GM18507 (cell line): ENCODE measurements at regions not wholly inside any gene's neighbourhood (a gene's known extent, or its start where the extent isn't known, plus 50 kb on each side); places are given as distances from the start of the nearest gene placed in this dataset.

Source experiments
- DNase-seq: peaks from one replicate; pipeline ENCODE4 v3.0.0; 2011; ENCODE audit warnings: low read depth; ENCODE audit not compliant: insufficient read length; ENCODE audit errors: extremely low spot score
- FAIRE-seq: peaks from 2 replicates; lab custom pipeline; 2011; peaks lifted over from hg19 to GRCh38; lab: Jason Lieb, UNC

GRCh38 chr18:39774957-39775598 lies 2180.0 kb upstream of the PIK3C3 start:
- no peak for FAIRE-seq
- DNase-seq, result no peak

- FAIRE-seq, result no peak
Measured at GRCh38 chr18:39773646-39774045, 2181.4 kb upstream of the PIK3C3 start.

DNA sequence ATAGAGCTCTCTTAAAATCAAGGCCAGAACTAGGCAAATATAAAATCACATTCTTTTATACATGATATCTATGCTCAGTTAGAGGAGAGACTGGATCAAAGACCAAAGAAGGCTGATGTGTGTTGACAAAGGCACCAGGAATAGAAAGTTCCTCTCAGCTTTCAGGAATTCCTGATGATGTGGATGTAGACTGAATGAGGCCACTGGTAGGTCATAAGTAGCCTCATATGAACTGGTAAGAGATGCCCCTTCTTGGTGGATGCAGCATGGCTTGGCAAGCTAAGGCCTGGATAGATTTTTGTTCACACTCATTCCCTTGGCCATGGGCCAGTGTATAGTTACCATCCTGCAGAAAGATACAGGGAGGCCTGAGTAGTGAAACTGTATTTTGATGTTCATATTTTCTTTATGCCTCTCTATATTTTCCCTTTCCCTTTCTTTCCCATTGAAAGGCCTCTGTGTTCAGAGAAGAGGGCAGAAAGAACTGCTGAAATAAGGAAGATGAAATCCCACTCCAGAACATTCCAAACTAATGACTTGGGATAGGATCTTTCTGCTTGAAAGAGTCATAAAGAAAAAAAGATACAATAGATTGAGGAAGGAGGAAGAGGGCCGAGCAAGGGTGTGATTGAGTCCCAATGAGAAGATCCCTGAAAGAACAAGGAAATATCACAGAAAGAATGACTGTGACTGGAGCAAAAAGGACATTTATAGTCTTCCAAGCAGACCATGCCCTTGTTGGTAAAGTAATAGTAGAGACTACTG lies 2182.7 kb upstream of the PIK3C3 start:
- DNase-seq, result no peak
- FAIRE-seq, result no peak

More at GRCh38 chr18:39773646-39774045, 2181.4 kb upstream of the PIK3C3 start:
- DNase-seq, result no peak

DNA sequence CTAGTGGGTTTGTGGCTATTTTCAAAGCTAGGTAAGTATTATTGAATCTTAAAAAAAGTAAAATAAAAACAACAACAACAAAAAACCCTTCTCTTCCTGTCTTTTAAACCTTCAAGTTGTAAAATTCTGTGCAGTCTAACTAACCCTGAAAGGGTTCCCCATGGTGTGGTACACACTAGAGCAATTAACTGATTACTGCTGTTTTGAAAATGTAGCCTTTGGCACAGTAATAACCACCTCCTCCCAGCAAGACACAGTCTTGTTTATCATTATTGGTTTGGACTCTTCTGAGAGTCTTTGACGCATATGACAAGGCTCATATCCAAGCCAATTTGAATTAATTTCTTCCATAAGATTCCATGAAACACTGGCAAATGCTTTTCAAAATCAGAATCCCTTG lies 2184.6 kb upstream of the PIK3C3 start:
- FAIRE-seq (no peak), DNase-seq (no peak)

DNA sequence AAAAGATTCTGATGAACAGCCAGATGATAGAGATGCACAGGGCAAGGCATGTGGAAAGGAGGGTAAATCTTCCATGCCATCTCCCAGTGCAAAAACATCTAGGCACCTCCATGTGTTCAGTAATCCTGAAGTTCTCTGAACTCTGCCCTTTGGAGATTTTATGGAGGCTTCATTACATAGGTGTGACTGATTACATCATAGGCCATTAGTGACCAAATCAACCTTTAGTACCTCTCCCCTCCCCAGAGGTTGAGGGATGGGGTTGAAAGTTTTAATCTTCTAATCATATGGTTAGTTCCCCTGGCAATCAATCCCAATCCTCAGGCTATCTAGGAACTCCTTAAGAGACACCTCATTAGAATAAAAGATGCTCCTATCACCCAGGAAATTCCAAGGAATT lies 2190.2 kb upstream of the PIK3C3 start:
- FAIRE-seq (no peak), DNase-seq (no peak)

DNA sequence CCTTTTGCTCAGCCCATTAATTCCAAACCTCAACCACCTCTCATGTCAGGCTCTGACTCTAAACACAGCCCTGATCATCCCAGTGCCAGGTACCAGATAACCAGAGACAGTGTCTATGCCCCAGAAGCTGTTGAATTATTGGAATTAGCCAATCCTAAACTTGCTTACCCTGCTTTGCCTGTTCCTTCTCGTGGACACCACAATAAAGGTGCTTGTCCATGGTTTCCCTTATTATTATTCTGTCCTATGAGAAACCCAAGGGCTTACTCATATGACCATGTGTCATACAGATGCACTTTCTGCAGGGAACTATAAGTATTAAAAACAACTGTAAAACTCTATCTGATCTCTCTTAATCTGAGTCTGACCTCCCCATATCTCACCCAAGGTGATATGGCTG lies 2193.8 kb upstream of the PIK3C3 start:
- FAIRE-seq (no peak), DNase-seq (no peak)

GRCh38 chr18:39759926-39760325 lies 2194.3 kb upstream of the CELF4 start:
- FAIRE-seq (no peak), DNase-seq (no peak)

GRCh38 chr18:39753178-39753577 lies 2187.6 kb upstream of the CELF4 start:
- no peak for FAIRE-seq
- no peak for DNase-seq

DNA sequence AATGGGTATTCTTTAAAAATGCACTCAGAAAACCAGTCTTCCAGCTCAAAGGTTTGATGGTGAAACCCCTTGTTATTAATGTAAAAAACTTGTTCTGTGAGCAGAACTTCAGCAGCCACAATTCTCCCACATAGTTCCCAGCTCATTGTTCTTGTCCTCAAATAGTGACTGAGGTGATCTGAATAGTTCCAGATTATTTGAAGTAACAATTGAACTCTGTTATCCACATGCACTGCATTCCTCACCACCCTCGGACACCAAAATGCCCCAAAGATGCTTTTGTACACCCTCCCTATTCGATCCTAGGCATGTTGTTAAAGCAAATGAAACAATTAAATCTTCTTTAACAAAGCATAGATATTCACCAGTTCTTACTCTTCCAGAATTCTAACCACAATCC lies 2186.8 kb upstream of the CELF4 start:
- no peak for FAIRE-seq
- DNase-seq, result no peak

- FAIRE-seq (no peak), DNase-seq (no peak)
Measured at GRCh38 chr18:39751921-39752320, 2186.3 kb upstream of the CELF4 start.

DNA sequence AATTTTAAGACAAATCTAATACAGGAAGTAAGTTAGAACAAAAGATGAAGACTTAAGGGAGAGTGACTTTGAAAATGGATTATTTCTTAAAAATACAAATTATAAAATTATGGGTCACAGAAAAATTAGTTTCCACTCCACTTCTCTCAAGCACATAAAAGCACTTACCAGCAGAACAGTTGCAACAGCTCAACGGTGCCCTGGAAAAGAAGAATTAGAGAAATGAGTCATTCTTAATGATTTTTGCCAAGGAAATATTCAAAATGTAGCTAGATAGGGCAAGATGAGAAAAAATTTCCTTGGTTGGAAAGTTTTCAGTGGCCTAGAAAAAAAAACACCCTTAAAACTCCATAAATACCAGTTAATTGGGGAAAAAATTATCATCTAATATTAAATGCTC lies 2185.6 kb upstream of the CELF4 start:
- DNase-seq (no peak), FAIRE-seq (no peak)

- DNase-seq (no peak), FAIRE-seq (no peak)
Measured at GRCh38 chr18:39749154-39749553, 2183.6 kb upstream of the CELF4 start.

DNA sequence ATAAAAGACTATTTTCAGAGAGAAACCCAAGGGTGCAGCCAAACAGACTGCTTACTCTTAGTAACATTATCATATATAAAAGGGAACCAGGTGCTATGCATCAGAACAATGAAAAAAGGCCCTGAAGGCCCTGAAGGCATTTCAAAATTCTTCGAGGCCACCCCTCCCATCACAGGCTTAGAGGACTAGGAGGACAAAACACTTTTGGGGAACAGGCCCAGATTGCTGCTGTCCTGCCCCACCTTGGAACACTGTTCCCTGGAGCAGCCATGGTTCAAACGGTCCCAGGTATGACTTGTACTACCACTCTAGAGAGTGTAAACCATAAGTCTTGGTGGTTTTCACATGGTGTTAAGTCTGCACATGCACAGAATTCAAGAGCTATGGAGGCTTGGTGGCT lies 2183.1 kb upstream of the CELF4 start:
- FAIRE-seq, result no peak
- no peak for DNase-seq

DNA sequence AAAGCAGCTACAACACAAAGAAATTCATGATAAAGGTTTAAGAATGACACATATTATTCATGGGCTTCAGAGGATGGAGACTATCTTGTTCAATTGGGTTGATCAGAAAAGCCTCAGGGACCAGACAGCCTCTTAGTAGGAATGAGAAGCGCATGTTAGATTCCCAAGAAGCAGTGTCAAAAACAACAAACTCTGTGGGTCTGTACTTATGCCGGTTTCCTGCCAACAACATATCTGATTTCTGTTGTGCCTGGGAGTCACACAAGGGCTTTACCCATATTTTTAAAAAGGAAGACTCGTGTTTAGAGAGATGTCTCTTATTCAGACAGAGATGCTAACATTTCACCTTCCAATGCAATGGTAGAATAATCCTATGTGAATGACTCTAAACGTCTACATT lies 2180.6 kb upstream of the CELF4 start:
- no peak for FAIRE-seq
- no peak for DNase-seq

DNA sequence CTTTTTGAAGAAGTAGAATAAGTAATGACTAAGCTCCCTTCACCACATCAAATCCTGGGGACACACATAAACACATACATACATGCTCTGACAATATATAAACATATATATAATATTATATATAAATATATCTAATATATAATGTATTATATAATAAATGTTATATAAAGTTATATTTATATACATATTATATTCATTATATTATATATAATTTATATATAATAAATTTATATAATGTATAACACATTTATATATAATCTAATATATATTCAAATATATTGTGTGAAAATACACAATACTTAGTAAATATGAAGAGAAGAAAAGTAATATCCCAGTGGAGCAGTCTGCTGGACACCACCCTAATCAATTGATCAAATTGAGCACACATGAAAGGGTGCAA lies 2177.9 kb upstream of the CELF4 start:
- DNase-seq (no peak), FAIRE-seq (no peak)

DNA sequence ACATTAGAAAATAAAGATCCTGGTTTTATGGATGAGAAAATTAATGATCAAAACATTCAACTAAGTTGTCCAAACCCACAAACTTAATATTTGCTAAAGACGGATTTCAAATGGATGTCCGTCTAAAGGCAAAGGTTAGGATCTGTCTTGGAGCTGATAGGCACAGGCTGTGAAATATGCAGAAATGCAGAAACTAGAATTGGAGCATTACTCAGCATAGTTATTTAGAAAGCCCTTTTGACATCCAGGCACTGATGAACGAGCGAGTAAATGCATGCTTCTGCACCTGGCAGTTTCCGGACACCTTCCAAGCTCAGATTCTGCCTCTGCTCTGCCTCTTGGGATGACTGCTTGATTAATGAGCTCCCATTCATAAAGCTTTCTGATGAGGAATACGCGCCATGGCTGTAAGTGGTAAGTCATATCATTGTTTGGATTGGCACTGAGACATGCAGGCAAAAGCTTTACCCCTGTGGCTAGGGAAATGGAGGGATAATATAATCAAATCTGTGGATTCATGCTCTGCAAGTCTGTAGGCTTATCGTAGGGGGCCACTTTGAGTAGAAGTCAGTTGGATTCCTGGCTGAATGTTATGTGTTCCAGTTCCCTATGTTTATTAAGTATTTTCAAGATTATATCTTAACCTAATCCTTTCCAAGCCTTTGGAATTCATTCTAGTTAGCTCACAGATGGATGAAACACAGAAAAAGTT lies 2176.3 kb upstream of the CELF4 start:
- FAIRE-seq (no peak), DNase-seq (no peak)

DNA sequence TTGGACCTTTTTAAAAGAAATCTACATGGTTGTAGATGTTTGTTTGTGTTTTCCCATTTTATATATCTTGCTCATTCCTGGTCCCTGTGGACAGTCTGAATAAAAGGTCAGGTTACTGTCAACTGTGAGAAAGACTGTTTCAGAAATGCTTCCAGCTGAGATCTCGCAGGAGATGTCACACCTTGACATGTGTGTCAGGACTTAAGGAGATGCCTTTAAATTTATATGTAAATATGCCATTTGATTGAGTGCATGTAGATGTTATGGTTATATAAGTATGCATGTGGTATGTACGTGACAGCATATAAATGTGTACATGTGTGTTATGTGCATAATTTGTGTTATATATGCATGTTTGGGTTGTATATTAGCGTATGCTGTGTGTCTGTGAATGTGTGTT lies 2172.3 kb upstream of the CELF4 start:
- DNase-seq (no peak), FAIRE-seq (no peak)

DNA sequence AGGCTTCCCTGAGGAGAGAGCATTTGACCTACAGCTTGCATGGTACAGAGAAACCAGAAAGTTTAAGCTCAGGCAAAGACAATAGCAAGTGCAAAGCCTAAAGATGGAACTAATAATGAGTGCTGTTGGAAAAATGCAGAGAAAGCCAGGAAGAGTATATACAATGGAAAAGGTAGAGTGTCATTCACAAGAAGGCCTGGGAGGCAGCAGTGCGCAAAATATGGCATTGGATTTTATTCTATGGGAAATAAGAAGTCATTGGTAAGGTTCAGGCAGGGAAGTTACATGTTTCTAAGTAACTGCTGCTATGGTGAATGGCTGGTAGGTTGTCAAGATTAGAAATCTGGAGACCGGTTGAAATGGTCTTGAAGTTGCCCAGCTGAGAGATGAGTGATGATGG lies 2167.3 kb upstream of the CELF4 start:
- FAIRE-seq, result no peak
- no peak for DNase-seq

GRCh38 chr18:39730606-39731005 lies 2165.0 kb upstream of the CELF4 start:
- DNase-seq, result no peak
- FAIRE-seq, result no peak

- DNase-seq (no peak), FAIRE-seq (no peak)
Measured at GRCh38 chr18:39724652-39725051, 2159.1 kb upstream of the CELF4 start.

- no peak for FAIRE-seq
- no peak for DNase-seq
Measured at GRCh38 chr18:39721712-39722111, 2156.1 kb upstream of the CELF4 start.
